ENCODE measurements at regions not wholly inside any gene's neighbourhood (a gene's known extent, or its start where the extent isn't known, plus 50 kb on each side); places are given as distances from the start of the nearest gene placed in this dataset.

GRCh38 chr4:43130228-43131021 lies 237.9 kb downstream of the GRXCR1 start:
- TF ChIP-seq TAF1 (IDR thresholded peaks at IDR 0.05; ENCODE audit: borderline replicate concordance, insufficient read depth, low read length) (no peak), REST (IDR thresholded peaks at IDR 0.05; ENCODE audit: insufficient read depth in 1 of 2, low read depth in 2 of 2, low read length in 2 of 2) (no peak), FOXP2 (optimal IDR thresholded peaks at IDR 0.05; ENCODE audit: borderline replicate concordance, extremely low read depth, extremely low read length, insufficient read depth) (no peak), POLR2AphosphoS5 (IDR thresholded peaks at IDR 0.05; ENCODE audit: low read depth, low read length) (no peak), SIN3A (IDR thresholded peaks at IDR 0.05; ENCODE audit: borderline replicate concordance, insufficient read depth, low read length) (no peak)

GRCh38 chr4:43132010-43132582 lies 239.6 kb downstream of the GRXCR1 start:
- TF ChIP-seq POLR2AphosphoS5 (IDR thresholded peaks at IDR 0.05; ENCODE audit: low read depth, low read length) = no peak
- TF ChIP-seq FOXP2 (optimal IDR thresholded peaks at IDR 0.05; ENCODE audit: borderline replicate concordance, extremely low read depth, extremely low read length, insufficient read depth) = no peak
- TF ChIP-seq SIN3A (IDR thresholded peaks at IDR 0.05; ENCODE audit: borderline replicate concordance, insufficient read depth, low read length) = no peak
- no peak for TF ChIP-seq TAF1 (IDR thresholded peaks at IDR 0.05; ENCODE audit: borderline replicate concordance, insufficient read depth, low read length)
- TF ChIP-seq REST (IDR thresholded peaks at IDR 0.05; ENCODE audit: insufficient read depth in 1 of 2, low read depth in 2 of 2, low read length in 2 of 2) = no peak

GRCh38 chr4:43133566-43133965 lies 241.1 kb downstream of the GRXCR1 start:
- TF ChIP-seq TAF1 (IDR thresholded peaks at IDR 0.05; ENCODE audit: borderline replicate concordance, insufficient read depth, low read length) (no peak), POLR2AphosphoS5 (IDR thresholded peaks at IDR 0.05; ENCODE audit: low read depth, low read length) (no peak), FOXP2 (optimal IDR thresholded peaks at IDR 0.05; ENCODE audit: borderline replicate concordance, extremely low read depth, extremely low read length, insufficient read depth) (no peak), REST (IDR thresholded peaks at IDR 0.05; ENCODE audit: insufficient read depth in 1 of 2, low read depth in 2 of 2, low read length in 2 of 2) (no peak), SIN3A (IDR thresholded peaks at IDR 0.05; ENCODE audit: borderline replicate concordance, insufficient read depth, low read length) (no peak)

GRCh38 chr4:43136752-43137151 lies 244.2 kb downstream of the GRXCR1 start:
- no peak for TF ChIP-seq SIN3A (IDR thresholded peaks at IDR 0.05; ENCODE audit: borderline replicate concordance, insufficient read depth, low read length)
- TF ChIP-seq TAF1 (IDR thresholded peaks at IDR 0.05; ENCODE audit: borderline replicate concordance, insufficient read depth, low read length) = no peak
- no peak for TF ChIP-seq FOXP2 (optimal IDR thresholded peaks at IDR 0.05; ENCODE audit: borderline replicate concordance, extremely low read depth, extremely low read length, insufficient read depth)
- TF ChIP-seq REST (IDR thresholded peaks at IDR 0.05; ENCODE audit: insufficient read depth in 1 of 2, low read depth in 2 of 2, low read length in 2 of 2) = no peak
- TF ChIP-seq POLR2AphosphoS5 (IDR thresholded peaks at IDR 0.05; ENCODE audit: low read depth, low read length) = no peak
